Mammary epithelial cell (primary cell): ENCODE measurements at regions not wholly inside any gene's neighbourhood (a gene's known extent, or its start where the extent isn't known, plus 50 kb on each side); places are given as distances from the start of the nearest gene placed in this dataset.

Source experiments
- EZH2 ChIP-seq: IDR thresholded peaks from 2 replicates; pipeline ENCODE4 v1.6.1; 2012; ENCODE audit warnings: low read length, inconsistent platforms, borderline replicate concordance
- TF ChIP-seq, protein P1 (sequence below), 2 donors: IDR thresholded peaks in 1 of 2; conservative IDR thresholded peaks in 1 of 2; 2 replicates each; pipeline ENCODE4 v1.5.1; 2011 to 2012; ENCODE audit warnings: inconsistent platforms in 2 of 2, low read length in 2 of 2, mild to moderate bottlenecking in 2 of 2, control low read depth in 1 of 2, low read depth in 1 of 2; ENCODE audit not compliant: insufficient read depth in 1 of 2; ENCODE audit errors: extremely low read depth in 1 of 2

DNA sequence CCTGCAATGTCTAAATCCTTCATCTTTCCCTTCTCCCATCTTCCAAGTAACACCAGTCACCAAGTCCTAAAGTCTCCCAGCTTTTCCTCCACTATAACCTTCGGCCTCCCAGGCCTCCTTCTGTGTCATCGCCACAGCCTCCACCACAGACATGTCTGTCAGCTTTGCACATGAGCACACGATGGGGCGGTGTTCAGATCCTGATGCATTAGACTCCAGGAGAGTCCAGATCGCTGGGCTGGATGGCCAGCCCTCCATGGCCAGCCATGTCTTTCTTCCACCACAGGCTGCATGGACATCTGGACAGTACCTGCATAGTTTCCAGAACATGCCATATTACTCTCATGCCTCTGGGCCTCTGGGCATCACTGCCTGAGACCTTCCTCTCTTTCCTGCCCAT, 974.2 kb upstream of the ZNF722 start:
- TF ChIP-seq, protein P1, sequence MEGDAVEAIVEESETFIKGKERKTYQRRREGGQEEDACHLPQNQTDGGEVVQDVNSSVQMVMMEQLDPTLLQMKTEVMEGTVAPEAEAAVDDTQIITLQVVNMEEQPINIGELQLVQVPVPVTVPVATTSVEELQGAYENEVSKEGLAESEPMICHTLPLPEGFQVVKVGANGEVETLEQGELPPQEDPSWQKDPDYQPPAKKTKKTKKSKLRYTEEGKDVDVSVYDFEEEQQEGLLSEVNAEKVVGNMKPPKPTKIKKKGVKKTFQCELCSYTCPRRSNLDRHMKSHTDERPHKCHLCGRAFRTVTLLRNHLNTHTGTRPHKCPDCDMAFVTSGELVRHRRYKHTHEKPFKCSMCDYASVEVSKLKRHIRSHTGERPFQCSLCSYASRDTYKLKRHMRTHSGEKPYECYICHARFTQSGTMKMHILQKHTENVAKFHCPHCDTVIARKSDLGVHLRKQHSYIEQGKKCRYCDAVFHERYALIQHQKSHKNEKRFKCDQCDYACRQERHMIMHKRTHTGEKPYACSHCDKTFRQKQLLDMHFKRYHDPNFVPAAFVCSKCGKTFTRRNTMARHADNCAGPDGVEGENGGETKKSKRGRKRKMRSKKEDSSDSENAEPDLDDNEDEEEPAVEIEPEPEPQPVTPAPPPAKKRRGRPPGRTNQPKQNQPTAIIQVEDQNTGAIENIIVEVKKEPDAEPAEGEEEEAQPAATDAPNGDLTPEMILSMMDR (conservative IDR thresholded peaks at IDR 0.05 in 1 of 2, IDR thresholded peaks at IDR 0.05 in 1 of 2; ENCODE audit: extremely low read depth in 1 of 2, insufficient read depth in 1 of 2, low read depth in 1 of 2, low read length in 2 of 2) = no peak
- no peak for TF ChIP-seq EZH2
